GM21447 (cell line): ENCODE measurements at regions not wholly inside any gene's neighbourhood (a gene's known extent, or its start where the extent isn't known, plus 50 kb on each side); places are given as distances from the start of the nearest gene placed in this dataset.

ENCODE experiments used
- ATAC-seq: cut with Tn5 transposase; IDR thresholded peaks from one replicate; pipeline ENCODE4 v1.9.1; 2021; ENCODE audit not compliant: unreplicated experiment

GRCh38 chr18:59848002-59848401 lies 51.8 kb upstream of the PMAIP1 start:
- no peak for ATAC-seq

GRCh38 chr18:59847491-59847846 lies 52.3 kb upstream of the PMAIP1 start:
- peak; percentile 12 for ATAC-seq

- peak; percentile 94 for ATAC-seq
These were observed 52.8 kb upstream of the PMAIP1 start for GRCh38 chr18:59846814-59847490.

- no peak for ATAC-seq
These were observed 56.8 kb upstream of the PMAIP1 start for GRCh38 chr18:59842947-59843346.

GRCh38 chr18:59839931-59840685 lies 59.7 kb upstream of the PMAIP1 start:
- no peak for ATAC-seq

GRCh38 chr18:59839246-59839645 lies 60.5 kb upstream of the PMAIP1 start:
- no peak for ATAC-seq

GRCh38 chr18:59837586-59837985 lies 62.2 kb upstream of the PMAIP1 start:
- ATAC-seq, result peak; percentile 48

- no peak for ATAC-seq
These were observed 64.0 kb upstream of the PMAIP1 start for GRCh38 chr18:59835605-59836379.

GRCh38 chr18:59834267-59834666 lies 65.5 kb upstream of the PMAIP1 start:
- ATAC-seq, result no peak

- ATAC-seq, result peak; percentile 82
These were observed 66.0 kb upstream of the PMAIP1 start for GRCh38 chr18:59833785-59834184.

GRCh38 chr18:59823596-59824195 lies 76.1 kb upstream of the PMAIP1 start:
- ATAC-seq, result peak; percentile 82

GRCh38 chr18:59822612-59823550 lies 76.9 kb upstream of the PMAIP1 start:
- ATAC-seq, result no peak

- ATAC-seq, result no peak
These were observed 77.8 kb upstream of the PMAIP1 start for GRCh38 chr18:59821983-59822382.

GRCh38 chr18:59820663-59821062 lies 79.1 kb upstream of the PMAIP1 start:
- no peak for ATAC-seq

GRCh38 chr18:59818769-59819168 lies 81.0 kb upstream of the PMAIP1 start:
- ATAC-seq, result no peak

- ATAC-seq, result no peak
These were observed 84.9 kb upstream of the PMAIP1 start for GRCh38 chr18:59814891-59815290.

- ATAC-seq, result no peak
These were observed 85.9 kb upstream of the PMAIP1 start for GRCh38 chr18:59813942-59814341.

GRCh38 chr18:59810735-59811520 lies 88.9 kb upstream of the PMAIP1 start:
- ATAC-seq, result no peak

GRCh38 chr18:59810183-59810582 lies 89.6 kb upstream of the PMAIP1 start:
- ATAC-seq, result no peak

- ATAC-seq, result peak; percentile 84
These were observed 97.8 kb upstream of the PMAIP1 start for GRCh38 chr18:59802031-59802430.
